ENCODE measurements at regions not wholly inside any gene's neighbourhood (a gene's known extent, or its start where the extent isn't known, plus 50 kb on each side); places are given as distances from the start of the nearest gene placed in this dataset.

GRCh38 chr9:135372501-135373008 is 107.0 kb upstream of the PPP1R26 start:
- TF ChIP-seq EZH2 (IDR thresholded peaks at IDR 0.05; ENCODE audit: borderline replicate concordance, insufficient read depth, low read depth, low read length, poor library complexity, severe bottlenecking) (no peak), CTCF (IDR thresholded peaks at IDR 0.05) (no peak)
